Esophagus muscularis mucosa (tissue), 3 donors: ENCODE measurements at regions not wholly inside any gene's neighbourhood (a gene's known extent, or its start where the extent isn't known, plus 50 kb on each side); places are given as distances from the start of the nearest gene placed in this dataset.

Source experiments
- POLR2A ChIP-seq: fragments of 450-650 bp; IDR thresholded peaks from one replicate; pipeline ENCODE4 v1.6.1; 2017; ENCODE audit warnings: antibody characterized with exemption, moderate library complexity, mild to moderate bottlenecking, low read depth
- TF ChIP-seq, protein P1 (sequence below), 3 experiments: fragments of 200-600 bp in 2 of 3; fragments of 450-650 bp in 1 of 3; sonication (generic) in 2 of 3; IDR thresholded peaks; one replicate each; pipeline ENCODE4 v1.5.1; 2017 to 2019; ENCODE audit warnings: antibody characterized with exemption in 3 of 3, mild to moderate bottlenecking in 2 of 3, moderate library complexity in 1 of 3

DNA sequence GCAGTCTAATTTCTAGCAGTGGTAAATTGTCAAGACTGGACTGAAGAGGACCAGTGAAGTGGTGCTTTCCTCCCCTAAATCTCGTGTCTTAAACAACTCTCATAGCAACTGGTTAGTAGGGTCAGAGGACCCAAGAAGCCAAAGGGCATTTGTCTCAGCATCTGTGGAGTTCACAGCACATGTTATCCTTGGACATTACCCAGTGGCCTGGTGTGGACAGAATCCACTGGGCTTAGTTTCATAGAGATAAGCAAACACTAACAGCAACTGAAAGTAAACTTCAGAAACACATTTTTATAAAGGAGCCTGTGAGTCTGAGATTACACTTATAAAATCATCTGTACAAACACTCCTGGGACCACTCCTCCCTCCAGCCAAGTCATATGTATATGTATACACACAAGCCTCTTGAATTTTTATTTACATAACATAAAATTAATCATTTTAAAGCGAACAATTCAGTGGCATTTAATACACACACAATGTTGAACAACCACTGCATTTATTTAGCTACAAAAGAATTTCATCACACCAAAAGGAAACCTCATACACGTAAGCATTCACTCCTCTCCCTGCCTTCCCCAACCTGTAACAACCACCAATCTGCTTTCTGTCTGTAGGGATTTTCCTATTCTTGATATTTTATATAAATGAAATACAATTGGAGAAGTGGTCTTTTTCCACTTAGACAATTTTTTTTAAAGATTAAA is 457.8 kb downstream of the RASEF start:
- TF ChIP-seq, protein P1, sequence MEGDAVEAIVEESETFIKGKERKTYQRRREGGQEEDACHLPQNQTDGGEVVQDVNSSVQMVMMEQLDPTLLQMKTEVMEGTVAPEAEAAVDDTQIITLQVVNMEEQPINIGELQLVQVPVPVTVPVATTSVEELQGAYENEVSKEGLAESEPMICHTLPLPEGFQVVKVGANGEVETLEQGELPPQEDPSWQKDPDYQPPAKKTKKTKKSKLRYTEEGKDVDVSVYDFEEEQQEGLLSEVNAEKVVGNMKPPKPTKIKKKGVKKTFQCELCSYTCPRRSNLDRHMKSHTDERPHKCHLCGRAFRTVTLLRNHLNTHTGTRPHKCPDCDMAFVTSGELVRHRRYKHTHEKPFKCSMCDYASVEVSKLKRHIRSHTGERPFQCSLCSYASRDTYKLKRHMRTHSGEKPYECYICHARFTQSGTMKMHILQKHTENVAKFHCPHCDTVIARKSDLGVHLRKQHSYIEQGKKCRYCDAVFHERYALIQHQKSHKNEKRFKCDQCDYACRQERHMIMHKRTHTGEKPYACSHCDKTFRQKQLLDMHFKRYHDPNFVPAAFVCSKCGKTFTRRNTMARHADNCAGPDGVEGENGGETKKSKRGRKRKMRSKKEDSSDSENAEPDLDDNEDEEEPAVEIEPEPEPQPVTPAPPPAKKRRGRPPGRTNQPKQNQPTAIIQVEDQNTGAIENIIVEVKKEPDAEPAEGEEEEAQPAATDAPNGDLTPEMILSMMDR (IDR thresholded peaks at IDR 0.05) = no peak
- no peak for TF ChIP-seq POLR2A
